ENCODE measurements at regions not wholly inside any gene's neighbourhood (a gene's known extent, or its start where the extent isn't known, plus 50 kb on each side); places are given as distances from the start of the nearest gene placed in this dataset.

DNA sequence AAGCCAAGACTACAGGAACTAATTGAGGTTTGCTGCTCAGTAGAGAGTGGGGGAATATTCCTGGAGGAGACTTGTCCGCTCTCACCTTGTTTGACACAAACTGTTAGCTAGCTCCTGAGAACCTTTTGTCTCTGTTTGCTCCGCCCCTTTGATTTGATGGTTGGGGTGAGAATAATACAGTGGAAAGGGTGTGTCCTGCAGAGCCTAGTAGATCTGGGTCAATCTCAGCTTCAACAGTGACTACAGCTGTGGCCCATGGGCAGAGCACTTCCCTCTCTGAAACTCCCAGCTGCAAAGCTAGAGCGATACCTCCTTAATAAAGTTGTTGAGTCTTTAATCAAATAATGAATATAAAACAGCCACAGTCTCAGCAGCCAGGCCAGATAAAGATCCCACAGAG is 576.7 kb downstream of the DIAPH3 start:
- Histone ChIP-seq H4K20me1 (ENCODE audit: insufficient read depth, low read length, poor library complexity, severe bottlenecking) (no peaks in the 10 kb centered on the region), H3K4me2 (ENCODE audit: low read depth, low read length, poor library complexity, severe bottlenecking) (peak overlapping the region; percentile 56)
- TF ChIP-seq EZH2phosphoT487 (IDR thresholded peaks at IDR 0.05; ENCODE audit: borderline replicate concordance) = no peak
- TF ChIP-seq CTCF (conservative IDR thresholded peaks at IDR 0.05; ENCODE audit: low read length) = no peak

GRCh38 chr13:59587971-59588716 is 575.6 kb downstream of the DIAPH3 start:
- Histone ChIP-seq H3K9ac (ENCODE audit: low read depth, low read length, poor library complexity, severe bottlenecking) (no peak overlapping the region), H3K36me3 (ENCODE audit: insufficient read depth, low read length) (no peaks in the 10 kb centered on the region), H2AFZ (ENCODE audit: low read length) (peak overlapping the region; percentile 33; the same call in 1 of the 2 replicates), H3K4me2 (ENCODE audit: low read depth, low read length, poor library complexity, severe bottlenecking) (peak overlapping the region; percentile 56), H3F3A (ENCODE audit: low read depth) (0 out of 2 replicates have a peak, but pooled peaks cover 4% of the 10 kb centered on the region), H3K4me3 (ENCODE audit: low read length, poor library complexity, severe bottlenecking) (no peak overlapping the region), H3K4me1 (ENCODE audit: insufficient read depth, low read length, poor library complexity, severe bottlenecking) (peaks cover 22% of the 10 kb centered on the region), H4K20me1 (ENCODE audit: insufficient read depth, low read length, poor library complexity, severe bottlenecking) (no peaks in the 10 kb centered on the region), H3K9me2 (replicated peaks; ENCODE audit: low read depth, low read length) (no peaks in the 10 kb centered on the region), H3K27me3 (ENCODE audit: insufficient read depth, low read length, poor library complexity, severe bottlenecking) (no peaks in the 10 kb centered on the region), H3K79me2 (ENCODE audit: insufficient read depth, low read length) (no peaks in the 10 kb centered on the region), H3K9me3 (ENCODE audit: insufficient read depth, low read depth, low read length) (no peaks in the 10 kb centered on the region)
- no peak for TF ChIP-seq EZH2phosphoT487 (IDR thresholded peaks at IDR 0.05; ENCODE audit: borderline replicate concordance)

More for the DNA sequence above, 576.7 kb downstream of the DIAPH3 start:
- no peaks in the 10 kb centered on the region for H3K27me3 ChIP-seq (ENCODE audit: insufficient read depth, low read length, poor library complexity, severe bottlenecking)
- no peak overlapping the region for H3K4me3 ChIP-seq (ENCODE audit: low read length, poor library complexity, severe bottlenecking)
- H3K9me2 ChIP-seq (replicated peaks; ENCODE audit: low read depth, low read length) = no peaks in the 10 kb centered on the region
- H3K36me3 ChIP-seq (ENCODE audit: insufficient read depth, low read length) = no peaks in the 10 kb centered on the region
- H3K79me2 ChIP-seq (ENCODE audit: insufficient read depth, low read length) = no peaks in the 10 kb centered on the region
- H2AFZ ChIP-seq (ENCODE audit: low read length) = no peak overlapping the region
- H3K9me3 ChIP-seq (ENCODE audit: insufficient read depth, low read depth, low read length) = no peaks in the 10 kb centered on the region
- no peak overlapping the region for H3K9ac ChIP-seq (ENCODE audit: low read depth, low read length, poor library complexity, severe bottlenecking)
- H3F3A ChIP-seq (ENCODE audit: low read depth) = 0 out of 2 replicates have a peak, but pooled peaks cover 4% of the 10 kb centered on the region
- peaks cover 22% of the 10 kb centered on the region for H3K4me1 ChIP-seq (ENCODE audit: insufficient read depth, low read length, poor library complexity, severe bottlenecking)

- Histone ChIP-seq H3K9me3 (ENCODE audit: insufficient read depth, low read depth, low read length) (no peaks in the 10 kb centered on the region), H2AFZ (ENCODE audit: low read length) (no peak overlapping the region), H3K9me2 (replicated peaks; ENCODE audit: low read depth, low read length) (no peaks in the 10 kb centered on the region), H3K79me2 (ENCODE audit: insufficient read depth, low read length) (no peaks in the 10 kb centered on the region), H3K36me3 (ENCODE audit: insufficient read depth, low read length) (no peaks in the 10 kb centered on the region), H3K27me3 (ENCODE audit: insufficient read depth, low read length, poor library complexity, severe bottlenecking) (no peaks in the 10 kb centered on the region), H3K4me1 (ENCODE audit: insufficient read depth, low read length, poor library complexity, severe bottlenecking) (peaks cover 22% of the 10 kb centered on the region), H3K9ac (ENCODE audit: low read depth, low read length, poor library complexity, severe bottlenecking) (no peak overlapping the region), H3K4me2 (ENCODE audit: low read depth, low read length, poor library complexity, severe bottlenecking) (no peak overlapping the region), H3F3A (ENCODE audit: low read depth) (0 out of 2 replicates have a peak, but pooled peaks cover 4% of the 10 kb centered on the region), H3K4me3 (ENCODE audit: low read length, poor library complexity, severe bottlenecking) (no peak overlapping the region), H4K20me1 (ENCODE audit: insufficient read depth, low read length, poor library complexity, severe bottlenecking) (no peaks in the 10 kb centered on the region)
- no peak for TF ChIP-seq EZH2phosphoT487 (IDR thresholded peaks at IDR 0.05; ENCODE audit: borderline replicate concordance)
- TF ChIP-seq CTCF (conservative IDR thresholded peaks at IDR 0.05; ENCODE audit: low read length) = no peak
Observed at GRCh38 chr13:59588717-59589067, 575.0 kb downstream of the DIAPH3 start.

DNA sequence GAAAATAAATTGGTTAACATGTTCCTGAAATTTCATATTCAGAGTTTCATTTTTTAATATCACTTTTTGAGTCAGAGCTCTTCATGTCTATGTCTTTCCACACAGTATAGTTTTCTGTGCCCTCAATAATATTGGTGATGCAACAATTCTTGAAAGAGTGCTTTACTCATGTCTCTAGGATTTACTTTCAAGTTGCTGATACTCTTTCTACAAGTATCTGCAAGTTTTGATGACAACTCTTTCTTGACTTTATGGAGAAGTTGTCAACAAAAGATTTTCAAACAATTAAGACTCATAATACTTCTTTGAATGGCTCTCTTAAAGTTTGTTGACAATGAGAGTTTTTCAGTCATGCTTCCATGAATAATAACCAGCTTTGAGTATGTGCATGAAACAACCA is 561.7 kb downstream of the DIAPH3 start:
- Histone ChIP-seq H3K27me3 (ENCODE audit: insufficient read depth, low read length, poor library complexity, severe bottlenecking) (no peaks in the 10 kb centered on the region), H3K4me2 (ENCODE audit: low read depth, low read length, poor library complexity, severe bottlenecking) (no peak overlapping the region), H3K4me1 (ENCODE audit: insufficient read depth, low read length, poor library complexity, severe bottlenecking) (no peaks in the 10 kb centered on the region), H3K79me2 (ENCODE audit: insufficient read depth, low read length) (no peaks in the 10 kb centered on the region), H3K9me3 (ENCODE audit: insufficient read depth, low read depth, low read length) (0 out of 2 replicates have a peak, but pooled peaks cover 3% of the 10 kb centered on the region), H3K9ac (ENCODE audit: low read depth, low read length, poor library complexity, severe bottlenecking) (no peak overlapping the region), H4K20me1 (ENCODE audit: insufficient read depth, low read length, poor library complexity, severe bottlenecking) (no peaks in the 10 kb centered on the region), H3K9me2 (replicated peaks; ENCODE audit: low read depth, low read length) (no peaks in the 10 kb centered on the region), H3F3A (ENCODE audit: low read depth) (no peaks in the 10 kb centered on the region), H3K4me3 (ENCODE audit: low read length, poor library complexity, severe bottlenecking) (no peak overlapping the region), H3K36me3 (ENCODE audit: insufficient read depth, low read length) (no peaks in the 10 kb centered on the region), H2AFZ (ENCODE audit: low read length) (no peak overlapping the region)
- TF ChIP-seq EZH2phosphoT487 (IDR thresholded peaks at IDR 0.05; ENCODE audit: borderline replicate concordance) = no peak
- no peak for TF ChIP-seq CTCF (conservative IDR thresholded peaks at IDR 0.05; ENCODE audit: low read length)
